ENCODE measurements at regions not wholly inside any gene's neighbourhood (a gene's known extent, or its start where the extent isn't known, plus 50 kb on each side); places are given as distances from the start of the nearest gene placed in this dataset.

- H3K27ac ChIP-seq (ENCODE audit: low read depth, low read length, poor library complexity, severe bottlenecking) = no peak overlapping the region
- H4K20me1 ChIP-seq (ENCODE audit: insufficient read depth, low read length) = no peaks in the 10 kb centered on the region
- H2AFZ ChIP-seq (ENCODE audit: low read length) = no peak overlapping the region
- ChIA-PET POLR2A (no interaction called here), CTCF (ENCODE audit: unreplicated experiment) (no interaction called here)
- no peaks in the 10 kb centered on the region for H3K36me3 ChIP-seq (ENCODE audit: insufficient read depth, low read length)
- H3K9me2 ChIP-seq (ENCODE audit: insufficient read depth, low read length) = no peaks in the 10 kb centered on the region
- no peak for DNase-seq (ENCODE audit: low spot score)
- TF ChIP-seq EZH2phosphoT487 (IDR thresholded peaks at IDR 0.05; ENCODE audit: borderline replicate concordance, low read depth, low read length) = no peak
- TF ChIP-seq CTCF (conservative IDR thresholded peaks at IDR 0.05; ENCODE audit: low read length) = no peak
- H3K4me1 ChIP-seq (ENCODE audit: insufficient read depth, low read length, poor library complexity, severe bottlenecking) = no peaks in the 10 kb centered on the region
- H3K9me3 ChIP-seq (ENCODE audit: low read length) = no peaks in the 10 kb centered on the region; the same call in 1 of the 2 replicates
- BruUV-seq (replicated peaks) = no TSS peak
- H3K79me2 ChIP-seq (ENCODE audit: insufficient read depth, low read depth, low read length) = no peaks in the 10 kb centered on the region
- intact Hi-C loops (cut with micrococcal nuclease; ENCODE audit: unreplicated experiment) = no loop called here
- no peak overlapping the region for H3K4me2 ChIP-seq (ENCODE audit: low read length)
- H3K4me3 ChIP-seq (ENCODE audit: low read depth, low read length, poor library complexity, severe bottlenecking) = no peak overlapping the region
Measured at GRCh38 chr12:98146487-98146886, 368.9 kb upstream of the TMPO start.

GRCh38 chr12:98149270-98149669 lies 366.1 kb upstream of the TMPO start:
- H3K9me2 ChIP-seq (ENCODE audit: insufficient read depth, low read length) = no peaks in the 10 kb centered on the region
- H3K9me3 ChIP-seq (ENCODE audit: low read length) = no peaks in the 10 kb centered on the region; the same call in 1 of the 2 replicates
- DNase-seq (ENCODE audit: low spot score) = no peak
- no peaks in the 10 kb centered on the region for H3K36me3 ChIP-seq (ENCODE audit: insufficient read depth, low read length)
- no peaks in the 10 kb centered on the region for H4K20me1 ChIP-seq (ENCODE audit: insufficient read depth, low read length)
- H3K4me1 ChIP-seq (ENCODE audit: insufficient read depth, low read length, poor library complexity, severe bottlenecking) = no peaks in the 10 kb centered on the region
- intact Hi-C loops (cut with micrococcal nuclease; ENCODE audit: unreplicated experiment) = no loop called here
- TF ChIP-seq CTCF (conservative IDR thresholded peaks at IDR 0.05; ENCODE audit: low read length) (no peak), EZH2phosphoT487 (IDR thresholded peaks at IDR 0.05; ENCODE audit: borderline replicate concordance, low read depth, low read length) (no peak)
- H3K4me3 ChIP-seq (ENCODE audit: low read depth, low read length, poor library complexity, severe bottlenecking) = no peak overlapping the region
- no peak overlapping the region for H3K27ac ChIP-seq (ENCODE audit: low read depth, low read length, poor library complexity, severe bottlenecking)
- no TSS peak for BruUV-seq (replicated peaks)
- H2AFZ ChIP-seq (ENCODE audit: low read length) = no peak overlapping the region
- POLR2A ChIA-PET = interaction anchor here (0.6 to 1.1 kb wide), 2 partner anchors 34 to 1542 kb away, joined by 3 read pairs; no protein-coding TSS in a partner anchor
- CTCF ChIA-PET (ENCODE audit: unreplicated experiment) = no interaction called here
- no peaks in the 10 kb centered on the region for H3K79me2 ChIP-seq (ENCODE audit: insufficient read depth, low read depth, low read length)
- no peak overlapping the region for H3K4me2 ChIP-seq (ENCODE audit: low read length)

- H3K4me3 ChIP-seq (ENCODE audit: low read depth, low read length, poor library complexity, severe bottlenecking) = no peak overlapping the region
- H3K4me1 ChIP-seq (ENCODE audit: insufficient read depth, low read length, poor library complexity, severe bottlenecking) = peaks cover 4% of the 10 kb centered on the region
- H3K27ac ChIP-seq (ENCODE audit: low read depth, low read length, poor library complexity, severe bottlenecking) = no peak overlapping the region
- H2AFZ ChIP-seq (ENCODE audit: low read length) = no peak overlapping the region
- H3K9me3 ChIP-seq (ENCODE audit: low read length) = no peaks in the 10 kb centered on the region
- TF ChIP-seq CTCF (conservative IDR thresholded peaks at IDR 0.05; ENCODE audit: low read length) (no peak), EZH2phosphoT487 (IDR thresholded peaks at IDR 0.05; ENCODE audit: borderline replicate concordance, low read depth, low read length) (no peak)
- no peaks in the 10 kb centered on the region for H3K9me2 ChIP-seq (ENCODE audit: insufficient read depth, low read length)
- ChIA-PET CTCF (ENCODE audit: unreplicated experiment) (no interaction called here), POLR2A (interaction anchor here (0.6 to 1.4 kb wide), 3 partner anchors 9 to 1542 kb away, joined by 3 to 4 read pairs (median 3); no protein-coding TSS in a partner anchor)
- DNase-seq (ENCODE audit: low spot score) = no peak
- H3K79me2 ChIP-seq (ENCODE audit: insufficient read depth, low read depth, low read length) = no peaks in the 10 kb centered on the region
- intact Hi-C loops (cut with micrococcal nuclease; ENCODE audit: unreplicated experiment) = no loop called here
- H4K20me1 ChIP-seq (ENCODE audit: insufficient read depth, low read length) = no peaks in the 10 kb centered on the region
- no peaks in the 10 kb centered on the region for H3K36me3 ChIP-seq (ENCODE audit: insufficient read depth, low read length)
- no TSS peak for BruUV-seq (replicated peaks)
- no peak overlapping the region for H3K4me2 ChIP-seq (ENCODE audit: low read length)
Measured at GRCh38 chr12:98149691-98150210, 365.6 kb upstream of the TMPO start.
